Tibial nerve (tissue), 4 donors: ENCODE measurements at regions not wholly inside any gene's neighbourhood (a gene's known extent, or its start where the extent isn't known, plus 50 kb on each side); places are given as distances from the start of the nearest gene placed in this dataset.

Experiments used
- EP300 ChIP-seq, 2 donors: sonication (generic); formaldehyde crosslinking; IDR thresholded peaks; one replicate each; pipeline ENCODE4 v1.6.1; 2017; ENCODE audit warnings: antibody characterized with exemption in 2 of 2, mild to moderate bottlenecking in 1 of 2
- POLR2A ChIP-seq, 2 donors: fragments of 450-650 bp; IDR thresholded peaks; one replicate each; pipeline ENCODE4 v1.6.1; 2017; ENCODE audit warnings: antibody characterized with exemption in 2 of 2, mild to moderate bottlenecking in 2 of 2, moderate library complexity in 2 of 2
- TF ChIP-seq, protein P1 (sequence below), 5 experiments: fragments of 200-600 bp in 3 of 5; fragments of 450-650 bp in 2 of 5; sonication (generic) in 3 of 5; IDR thresholded peaks; one replicate each; pipeline ENCODE4 v1.5.1; 2016 to 2019; ENCODE audit warnings: antibody characterized with exemption in 5 of 5, mild to moderate bottlenecking in 3 of 5, moderate library complexity in 2 of 5

DNA sequence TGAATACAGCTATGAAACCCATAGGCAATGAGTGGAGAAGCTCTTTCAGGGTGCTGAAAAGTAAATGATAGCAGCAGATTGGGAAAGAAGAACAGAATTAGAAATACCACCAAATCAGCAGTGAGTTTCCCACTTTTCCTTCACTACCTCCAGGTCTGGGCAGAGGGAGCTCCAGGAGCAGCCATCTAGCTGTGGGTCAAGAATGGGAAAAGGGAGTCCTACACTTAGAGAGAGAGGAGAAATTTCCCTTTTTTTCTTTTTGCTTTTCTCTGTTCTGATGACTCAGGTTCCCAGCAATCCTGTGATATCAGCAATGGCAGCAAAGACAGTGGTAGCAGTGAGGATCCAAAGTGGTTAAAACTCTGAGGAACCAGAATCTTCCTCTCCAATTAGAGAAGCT, 263.9 kb downstream of the NXPE2 start:
- TF ChIP-seq POLR2A (IDR thresholded peaks at IDR 0.05) (no peak), EP300 (IDR thresholded peaks at IDR 0.05) (no peak)
- TF ChIP-seq, protein P1, sequence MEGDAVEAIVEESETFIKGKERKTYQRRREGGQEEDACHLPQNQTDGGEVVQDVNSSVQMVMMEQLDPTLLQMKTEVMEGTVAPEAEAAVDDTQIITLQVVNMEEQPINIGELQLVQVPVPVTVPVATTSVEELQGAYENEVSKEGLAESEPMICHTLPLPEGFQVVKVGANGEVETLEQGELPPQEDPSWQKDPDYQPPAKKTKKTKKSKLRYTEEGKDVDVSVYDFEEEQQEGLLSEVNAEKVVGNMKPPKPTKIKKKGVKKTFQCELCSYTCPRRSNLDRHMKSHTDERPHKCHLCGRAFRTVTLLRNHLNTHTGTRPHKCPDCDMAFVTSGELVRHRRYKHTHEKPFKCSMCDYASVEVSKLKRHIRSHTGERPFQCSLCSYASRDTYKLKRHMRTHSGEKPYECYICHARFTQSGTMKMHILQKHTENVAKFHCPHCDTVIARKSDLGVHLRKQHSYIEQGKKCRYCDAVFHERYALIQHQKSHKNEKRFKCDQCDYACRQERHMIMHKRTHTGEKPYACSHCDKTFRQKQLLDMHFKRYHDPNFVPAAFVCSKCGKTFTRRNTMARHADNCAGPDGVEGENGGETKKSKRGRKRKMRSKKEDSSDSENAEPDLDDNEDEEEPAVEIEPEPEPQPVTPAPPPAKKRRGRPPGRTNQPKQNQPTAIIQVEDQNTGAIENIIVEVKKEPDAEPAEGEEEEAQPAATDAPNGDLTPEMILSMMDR (IDR thresholded peaks at IDR 0.05), result no peak
